Left kidney (tissue), 1 donor: ENCODE measurements at regions not wholly inside any gene's neighbourhood (a gene's known extent, or its start where the extent isn't known, plus 50 kb on each side); places are given as distances from the start of the nearest gene placed in this dataset.
A peak's percentile ranks its signal among the peaks of the same experiment; 100 is the strongest.
"Not testable (repeated sequence)": the region's sequence is repeated elsewhere in the genome, so short reads cannot be mapped to it uniquely, and the experiment has no call there.

Source experiments
- DNase-seq: peaks from one replicate; pipeline ENCODE4 v3.0.0-alpha.2; 2013

DNA sequence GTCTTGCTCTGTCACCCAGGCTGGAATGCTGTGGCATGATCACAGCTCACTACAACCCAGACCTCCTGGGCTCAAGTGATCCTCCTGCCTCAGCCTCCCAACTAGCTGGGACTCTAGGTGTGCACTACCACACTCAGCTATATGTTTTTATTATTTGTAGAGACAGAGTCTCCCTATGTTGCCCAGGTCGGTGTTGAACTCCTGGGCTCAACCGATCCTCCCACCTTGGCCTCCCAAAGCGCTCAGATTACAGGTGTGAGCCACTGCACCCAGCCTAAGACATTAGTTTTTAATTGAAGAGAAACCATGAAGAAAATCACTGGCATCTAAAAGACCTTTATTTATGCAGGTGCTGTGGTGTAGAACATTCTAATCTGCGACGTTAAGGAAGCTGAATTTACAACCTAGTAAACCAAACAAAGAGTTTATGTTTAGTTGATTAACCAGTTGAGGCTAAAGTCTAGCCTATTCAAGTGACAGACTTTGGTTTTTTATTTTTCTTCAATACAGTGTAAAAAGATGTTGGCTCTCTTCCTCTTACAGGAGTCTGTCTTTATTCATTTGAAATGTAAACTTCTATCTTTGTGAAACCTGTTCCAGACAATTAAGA, 52.5 kb upstream of the NBL1 start:
- DNase-seq, result no peak

DNA sequence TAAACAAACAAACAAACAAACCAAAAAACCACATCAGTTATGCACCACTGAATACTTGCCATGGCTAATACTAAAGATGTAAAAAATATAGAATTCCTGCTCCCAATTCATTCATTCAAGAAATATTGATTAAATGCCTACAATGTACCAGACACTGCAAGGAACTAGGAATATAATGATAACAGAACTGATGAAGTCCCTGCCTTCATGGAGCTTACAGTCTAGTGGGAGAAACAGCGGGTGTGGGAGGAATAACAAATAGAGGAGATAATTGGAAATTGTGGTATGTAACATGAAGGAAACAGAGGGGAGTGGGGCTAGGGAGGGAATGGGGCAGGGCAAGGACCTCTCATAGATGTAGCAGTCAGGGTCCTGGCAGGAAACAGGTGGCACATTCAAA, 58.6 kb upstream of the NBL1 start:
- no peak for DNase-seq

DNA sequence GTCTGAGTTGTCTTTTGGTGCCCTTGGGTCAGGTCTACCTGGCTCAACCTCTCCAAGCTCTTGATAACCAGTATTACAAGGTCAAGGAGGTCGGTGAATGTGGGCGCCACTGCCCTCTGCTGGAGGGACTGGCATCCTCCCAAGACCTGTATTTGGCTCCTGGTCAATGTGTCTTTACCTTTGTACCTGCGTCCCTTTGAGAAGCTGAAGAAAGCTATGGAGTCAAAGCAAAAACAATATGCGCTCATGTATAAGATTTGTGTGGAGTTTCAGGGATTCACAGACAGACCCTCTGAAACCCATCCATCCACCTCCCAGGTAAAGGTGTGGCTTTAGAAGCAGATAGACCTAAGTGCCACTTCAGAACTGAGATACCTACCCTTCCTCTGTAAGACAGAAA, 61.8 kb upstream of the NBL1 start:
- DNase-seq, result no peak

DNA sequence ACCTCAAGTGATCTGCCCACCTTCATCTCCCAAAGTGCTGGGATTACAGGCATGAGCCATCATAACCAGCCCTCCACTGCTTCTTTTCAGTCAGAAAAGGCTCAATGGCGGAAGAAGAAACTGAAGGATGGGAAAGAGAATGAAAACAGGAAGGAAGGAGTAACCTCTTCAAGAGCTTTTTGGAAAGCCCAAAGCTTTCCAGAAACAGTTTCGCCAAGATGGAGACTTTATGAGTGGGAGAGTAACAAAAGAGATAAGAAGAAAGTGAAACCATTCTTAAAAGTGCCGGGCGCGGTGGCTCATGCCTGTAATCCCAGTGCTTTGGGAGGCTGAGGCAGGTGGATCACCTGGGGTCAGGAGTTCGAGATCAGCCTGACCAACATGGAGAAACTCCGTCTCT, 62.7 kb upstream of the NBL1 start:
- DNase-seq, result no peak

DNA sequence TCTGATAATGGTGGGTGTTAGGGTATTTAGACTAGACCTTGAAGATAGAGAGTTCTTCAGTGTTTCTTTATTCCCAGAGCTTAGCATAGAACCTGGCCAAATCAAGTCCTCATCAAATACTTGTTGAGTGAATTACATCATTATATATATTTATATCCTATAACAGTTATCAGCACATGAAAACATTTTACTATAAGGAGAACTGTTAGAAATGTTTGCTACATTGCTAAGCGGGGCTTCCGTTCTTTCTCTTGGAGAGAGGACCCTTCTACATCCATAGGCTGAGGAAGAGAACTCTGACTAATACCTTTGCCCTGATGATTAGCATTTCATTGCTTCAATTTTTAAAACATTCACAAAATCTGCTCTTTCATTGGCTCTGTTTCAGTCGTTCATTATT, 66.5 kb upstream of the NBL1 start:
- DNase-seq, result no peak

DNA sequence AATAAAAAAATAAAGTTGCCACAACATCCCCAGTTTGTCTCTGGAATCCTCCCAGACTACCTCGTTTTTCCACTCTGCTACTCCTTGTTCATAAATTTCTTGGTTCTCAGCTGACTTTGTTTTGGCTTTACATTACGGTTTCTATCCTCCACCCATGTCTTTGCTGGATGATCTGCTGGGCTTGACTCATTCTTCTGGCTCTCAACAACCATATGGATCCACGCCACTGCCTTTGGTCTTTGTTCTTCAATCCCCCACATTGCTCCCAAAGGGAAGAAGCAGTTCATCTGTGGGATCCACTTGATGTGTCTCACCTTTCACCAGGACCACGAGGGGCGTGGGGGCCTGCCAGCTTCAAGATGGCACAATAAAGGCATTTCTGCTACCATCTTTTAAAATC, 67.1 kb upstream of the NBL1 start:
- no peak for DNase-seq

DNA sequence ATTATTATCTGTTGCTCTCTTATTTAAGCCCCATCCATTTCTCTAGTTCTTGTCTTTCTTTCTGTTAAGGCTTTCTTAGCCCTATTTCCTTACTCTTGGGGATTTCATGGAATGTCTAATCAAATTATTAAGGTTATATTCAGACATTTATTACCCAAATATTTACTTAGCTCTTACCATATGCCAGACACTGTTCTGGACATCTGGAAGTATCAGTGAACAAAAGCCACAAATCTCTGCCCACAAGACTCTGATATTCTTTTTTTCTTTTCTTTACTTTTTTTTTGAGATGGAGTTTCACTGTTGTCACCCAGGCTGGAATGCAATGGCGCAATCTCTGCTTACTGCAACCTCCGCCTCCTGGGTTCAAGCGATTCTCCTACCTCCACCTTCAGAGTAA, 74.3 kb upstream of the NBL1 start:
- no peak for DNase-seq

DNA sequence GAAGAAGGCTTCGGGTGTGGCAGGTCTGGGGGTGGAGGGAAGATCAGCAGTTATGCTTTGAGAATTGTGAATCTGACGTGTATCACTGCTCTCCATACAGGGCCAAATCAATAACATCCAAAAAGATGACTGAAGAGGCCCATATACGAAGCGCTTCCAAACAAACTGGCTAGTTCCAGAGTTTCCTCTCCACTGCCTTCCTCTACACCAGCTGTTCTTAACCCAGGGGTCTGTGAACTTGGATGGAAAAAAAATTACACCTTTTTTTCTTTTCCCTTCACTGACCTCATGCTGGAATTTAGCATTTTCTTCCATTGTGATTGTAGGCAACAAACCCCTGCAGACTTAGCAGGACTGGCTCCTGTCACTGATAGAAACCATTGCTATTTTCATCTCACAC, 77.1 kb upstream of the NBL1 start:
- no peak for DNase-seq

DNA sequence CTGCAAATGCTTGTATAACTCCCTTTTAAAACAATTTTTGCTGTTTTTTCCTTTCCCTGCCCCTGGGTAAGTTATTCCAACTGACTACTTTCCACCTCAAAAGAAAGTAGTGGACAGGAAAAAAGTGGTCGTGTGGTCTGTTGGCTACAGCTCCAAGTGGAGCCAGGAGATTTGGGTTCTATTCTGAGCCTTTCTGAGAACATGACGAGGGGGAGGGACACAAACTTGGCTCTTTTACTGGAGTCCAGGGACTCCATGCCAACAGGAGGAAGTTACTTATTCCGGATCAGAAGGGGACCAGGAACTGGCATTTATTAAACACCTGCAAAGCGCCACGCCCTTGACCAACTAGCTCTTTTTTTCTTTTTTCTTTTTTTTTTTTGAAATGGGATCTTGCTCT, 79.0 kb upstream of the CAPZB start:
- no peak for DNase-seq

DNA sequence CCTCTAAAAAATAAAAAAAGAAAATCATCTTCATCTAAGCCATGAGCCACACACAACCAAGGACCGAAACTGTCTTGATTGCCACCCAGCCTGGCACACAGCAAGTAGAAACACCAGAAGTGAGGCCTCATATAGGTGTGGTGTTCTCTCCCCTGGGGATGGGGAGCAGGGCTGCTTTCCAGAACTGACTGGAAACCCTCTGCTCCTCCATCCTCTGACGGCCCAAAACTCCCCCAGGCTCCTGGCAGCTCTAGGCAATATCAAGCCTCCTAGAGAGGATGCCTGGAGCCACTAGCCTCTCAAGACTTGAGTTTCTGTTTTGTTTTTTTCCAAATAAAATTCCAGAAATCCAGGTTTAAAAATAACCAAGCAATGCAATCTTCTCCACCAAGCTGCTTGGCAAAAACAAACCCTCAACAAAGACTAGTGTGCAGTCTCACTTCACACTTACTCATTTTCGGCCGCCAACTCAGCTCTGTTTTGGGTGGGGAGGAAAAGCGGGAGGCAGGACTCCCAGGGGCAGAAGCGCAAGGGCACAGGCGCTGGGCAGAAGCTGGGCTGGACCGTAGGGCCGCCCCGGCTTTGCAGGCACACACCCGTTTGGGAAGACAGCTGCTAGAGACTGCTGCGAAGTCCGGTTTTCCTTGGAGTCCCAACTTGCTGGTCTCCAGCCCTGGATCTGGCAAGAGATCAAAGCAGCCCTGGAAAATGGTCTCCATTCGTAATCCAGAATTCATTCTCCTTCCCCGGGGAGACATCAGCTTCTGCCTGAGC, 78.2 kb upstream of the CAPZB start:
- peak; percentile 31 for DNase-seq

DNA sequence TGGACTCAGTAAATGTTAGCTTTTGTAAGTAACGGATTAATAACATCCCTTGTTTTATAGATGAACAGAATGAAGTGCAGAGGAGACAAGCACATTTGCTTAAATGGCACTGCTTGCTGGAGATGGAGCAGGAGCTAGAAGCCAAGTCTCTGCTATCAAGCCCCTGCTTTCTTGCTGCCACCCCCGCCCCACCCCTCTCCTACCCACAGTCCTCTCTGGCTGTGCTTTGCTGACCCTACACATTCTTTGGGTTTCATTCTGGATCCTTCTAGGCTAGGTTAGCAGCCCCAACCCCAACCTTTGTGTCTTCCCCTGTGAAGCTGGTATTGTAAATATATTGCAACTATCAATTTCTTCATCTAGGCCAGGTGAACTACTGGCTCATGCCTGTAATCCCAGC, 77.5 kb upstream of the CAPZB start:
- DNase-seq, result no peak

DNA sequence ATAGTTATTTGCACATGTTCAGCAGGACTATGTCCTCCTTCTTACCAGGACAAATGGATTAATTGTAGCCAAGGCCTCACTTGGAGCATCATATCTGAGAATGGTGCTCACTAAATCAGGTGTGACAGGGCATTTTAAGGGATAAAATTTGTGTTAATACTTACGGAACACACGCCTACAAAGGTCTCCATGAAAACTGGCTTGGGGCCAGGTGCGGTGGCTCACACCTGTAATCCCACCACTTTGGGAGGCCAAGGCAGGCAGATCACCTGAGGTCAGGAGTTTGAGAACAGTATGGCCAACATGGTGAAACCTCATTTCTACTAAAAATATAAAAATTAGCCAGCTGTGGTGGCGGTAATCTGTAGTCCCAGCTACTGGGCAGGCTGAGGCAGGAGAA, 75.1 kb upstream of the CAPZB start:
- DNase-seq, result no peak

DNA sequence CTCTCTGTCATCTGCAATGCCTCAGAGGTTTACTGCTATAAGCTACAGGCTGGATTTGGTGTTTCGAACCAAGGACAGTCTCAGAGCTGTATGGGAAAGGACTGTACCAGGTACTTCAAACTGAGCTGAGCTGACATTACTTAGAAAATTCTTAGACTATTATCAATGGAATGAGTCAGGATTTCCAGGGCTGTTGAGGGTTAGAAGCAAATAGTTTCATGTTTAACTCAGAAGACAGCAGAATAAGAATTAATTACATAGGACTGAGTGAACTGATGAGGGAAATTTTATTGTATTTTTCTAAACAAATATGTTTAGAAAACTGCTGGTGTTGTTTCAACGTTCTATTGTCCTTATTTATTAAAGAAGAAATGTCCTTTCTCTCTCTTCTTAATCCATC, 74.3 kb upstream of the CAPZB start:
- DNase-seq, result no peak

DNA sequence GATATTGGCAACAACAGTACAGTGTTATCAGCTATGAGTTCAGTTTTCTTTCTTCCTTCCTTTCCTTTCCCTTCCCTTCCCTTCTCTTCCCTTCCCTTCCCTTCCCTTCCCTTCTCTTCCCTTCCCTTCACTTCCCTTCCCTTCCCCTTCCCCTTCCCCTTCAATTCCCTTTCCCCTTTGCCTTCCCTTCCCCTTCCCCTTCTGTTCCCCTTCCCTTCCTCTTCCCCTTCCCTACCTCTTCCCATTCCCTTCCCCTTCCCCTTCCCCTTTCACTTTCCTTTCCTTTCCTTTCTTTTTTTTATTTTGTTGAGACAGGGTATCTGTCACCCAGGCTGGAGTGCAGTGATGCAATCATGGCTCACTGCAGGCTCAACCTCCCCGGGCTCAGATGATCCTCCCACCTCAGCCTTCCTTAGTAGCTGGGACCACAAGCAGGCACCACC, 72.3 kb upstream of the CAPZB start:
- DNase-seq, result no peak

DNA sequence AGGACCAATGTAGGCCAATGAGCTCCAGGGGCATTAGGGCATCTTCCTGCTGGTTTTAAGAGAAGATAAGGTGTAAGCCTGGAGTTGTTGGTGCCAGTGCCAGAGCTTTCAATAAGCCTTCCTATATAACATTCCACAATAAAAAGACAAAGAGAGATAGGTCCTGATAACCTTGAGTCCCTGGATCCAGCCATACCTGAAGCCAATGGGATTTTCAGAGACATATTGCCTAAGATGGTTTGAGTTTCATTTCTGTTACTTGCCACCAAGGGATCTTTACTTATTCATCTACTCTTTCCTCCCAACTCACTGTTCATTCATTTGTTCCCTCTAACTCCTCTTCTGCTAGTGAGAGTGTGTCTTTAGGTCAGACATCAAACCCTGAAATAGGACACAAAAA, 68.8 kb upstream of the CAPZB start:
- no peak for DNase-seq

DNA sequence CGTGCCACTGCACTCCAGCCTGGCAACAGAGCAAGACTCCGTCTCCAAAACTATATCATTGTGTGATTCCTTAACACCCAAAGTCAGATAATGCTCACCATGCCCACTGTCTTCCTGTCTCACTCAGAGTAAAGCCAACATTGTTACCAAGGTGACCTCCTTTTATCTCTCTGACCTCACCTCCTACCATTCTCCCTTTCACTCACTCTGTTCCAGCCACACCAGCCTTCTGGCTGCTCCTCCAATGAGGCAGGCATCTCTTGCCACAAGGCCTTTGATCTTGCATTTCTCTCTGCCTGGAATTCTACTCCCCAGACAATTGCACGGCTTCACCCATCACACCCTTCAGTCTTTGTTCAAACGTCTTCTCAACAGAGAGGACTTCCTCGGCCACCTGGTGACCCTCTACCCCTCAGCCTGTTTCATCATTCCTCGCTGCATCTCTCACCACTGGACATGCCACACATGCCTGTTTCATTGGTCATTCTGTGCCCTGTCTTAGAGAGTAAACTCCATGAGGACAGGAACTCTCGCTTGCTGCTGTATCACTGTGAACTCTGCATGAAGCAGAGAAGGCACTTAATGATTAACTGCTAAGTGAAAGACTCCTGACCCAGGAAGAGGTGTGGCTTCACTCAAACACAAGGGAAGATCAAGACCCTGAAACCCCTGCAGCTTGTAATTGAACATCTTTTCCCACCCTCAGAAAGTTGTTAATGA, 67.1 kb upstream of the CAPZB start:
- no peak for DNase-seq

DNA sequence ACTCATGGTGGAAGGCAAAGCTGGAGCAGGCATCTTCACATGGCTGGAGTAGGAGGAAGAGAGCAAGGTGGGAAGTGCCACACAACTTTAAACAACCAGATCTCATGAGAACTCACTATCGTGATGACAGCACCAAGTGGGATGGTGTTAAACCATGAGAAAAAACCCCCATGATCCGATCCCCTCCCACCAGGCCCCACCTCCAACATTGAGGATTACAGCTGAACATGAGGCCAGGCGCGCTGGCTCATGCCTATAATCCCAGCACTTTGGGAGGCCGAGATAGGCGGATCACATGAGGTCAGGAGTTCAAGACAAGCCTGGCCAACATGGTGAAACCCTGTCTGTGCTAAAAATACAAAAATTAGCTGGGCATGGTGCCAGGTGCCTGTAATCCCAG, 66.5 kb upstream of the CAPZB start:
- DNase-seq, result not testable (repeated sequence)

DNA sequence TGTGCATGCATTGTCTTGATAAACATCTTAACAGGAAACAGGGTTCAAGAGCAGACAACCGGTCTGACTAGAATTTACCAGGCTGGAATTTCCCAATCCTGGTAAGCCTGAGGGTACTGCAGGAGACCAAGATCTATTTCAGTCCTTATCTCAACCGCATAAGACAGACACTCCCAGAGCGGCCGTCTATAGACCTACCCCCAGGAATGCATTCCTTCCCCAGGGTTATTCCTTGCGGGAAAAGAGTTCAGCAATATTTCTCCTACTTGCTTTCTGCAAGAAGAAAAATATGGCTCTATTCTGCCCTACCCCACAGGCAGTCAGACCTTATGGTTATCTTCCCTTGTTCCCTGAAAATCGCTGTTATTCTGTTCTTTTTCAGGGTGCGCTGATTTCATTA, 65.1 kb upstream of the CAPZB start:
- not testable (repeated sequence) for DNase-seq

DNA sequence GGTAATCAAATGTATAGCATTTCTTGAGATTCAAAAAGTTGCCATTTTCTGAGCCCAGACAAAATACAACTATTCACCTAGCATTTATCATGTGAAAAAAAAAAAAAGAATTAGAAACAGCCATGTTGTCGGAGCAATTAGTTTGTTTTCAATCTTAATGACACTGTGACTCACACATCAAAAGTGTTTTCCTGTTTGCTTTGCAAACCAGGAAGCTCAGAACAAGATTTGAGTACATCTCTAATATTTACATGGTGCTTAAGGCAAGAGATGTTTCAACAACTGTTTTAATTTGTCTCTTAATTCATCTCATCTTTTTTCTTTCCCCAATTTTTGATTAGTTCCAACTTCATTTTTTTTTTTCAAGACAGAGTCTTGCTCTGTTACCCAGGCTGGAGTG, 62.5 kb upstream of the CAPZB start:
- DNase-seq, result no peak

DNA sequence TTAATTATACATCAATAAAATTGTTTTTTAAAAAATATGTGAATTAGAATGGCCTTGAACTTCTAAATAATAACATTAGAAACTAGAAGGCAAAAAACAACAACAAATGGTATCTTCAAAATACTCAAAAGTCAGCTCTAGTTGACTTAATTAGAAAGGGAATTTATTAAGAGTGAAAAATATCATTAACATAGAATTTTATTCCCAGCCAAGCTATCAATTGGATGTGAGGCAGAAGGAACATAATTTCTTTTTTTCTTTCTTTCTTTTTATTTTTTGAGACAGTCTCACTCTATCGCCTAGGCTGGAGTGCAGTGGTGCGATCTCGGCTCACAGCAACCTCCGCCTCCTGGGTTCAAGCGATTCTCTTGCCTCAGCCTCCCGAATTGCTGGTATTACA, 51.2 kb upstream of the CAPZB start:
- DNase-seq, result no peak

DNA sequence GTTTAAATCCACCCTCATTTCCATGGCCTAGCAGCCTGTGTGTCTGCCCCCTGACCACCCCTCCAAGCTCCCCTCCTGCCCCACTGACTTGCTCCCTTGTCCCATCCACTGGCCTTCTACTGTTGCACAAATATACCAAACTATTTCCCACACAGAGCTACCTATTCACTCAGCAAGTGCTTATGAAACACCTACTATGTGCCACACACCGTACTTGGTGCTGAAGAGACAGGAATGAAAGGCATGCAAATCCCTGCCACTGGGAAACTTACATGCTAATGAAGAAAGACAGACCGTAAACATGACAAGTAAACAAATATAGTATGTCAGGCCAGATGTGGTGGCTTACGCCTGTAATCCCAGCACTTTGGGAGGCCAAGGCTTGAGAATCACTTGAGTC, 49.9 kb upstream of the CAPZB start:
- no peak for DNase-seq
